BLaER1 treated with 17β-estradiol and CSF1 and Interleukin-3, amounts not matched to agents 10 nM and 100 nM (cell line): ENCODE measurements at regions not wholly inside any gene's neighbourhood (a gene's known extent, or its start where the extent isn't known, plus 50 kb on each side); places are given as distances from the start of the nearest gene placed in this dataset.

Experiments used
- H3K27ac ChIP-seq, 11 experiments: shearing (Covaris generic); formaldehyde crosslinking; 2 replicates each; pipeline ENCODE4 v1.8.1; 2022
- H3K27me3 ChIP-seq, 11 experiments: shearing (Covaris generic); formaldehyde crosslinking; 2 replicates each; pipeline ENCODE4 v1.8.1; 2022
- H3K36me3 ChIP-seq, 11 experiments: shearing (Covaris generic); formaldehyde crosslinking; 2 replicates each; pipeline ENCODE4 v1.8.1; 2022
- H3K4me1 ChIP-seq, 10 experiments: shearing (Covaris generic); formaldehyde crosslinking; 2 replicates each; pipeline ENCODE4 v1.8.1; 2022
- H3K4me2 ChIP-seq, 11 experiments: shearing (Covaris generic); formaldehyde crosslinking; 2 replicates each; pipeline ENCODE4 v1.8.1; 2022
- H3K4me3 ChIP-seq, 10 experiments: shearing (Covaris generic); formaldehyde crosslinking; 2 replicates each; pipeline ENCODE4 v1.8.1; 2022
- H3K9ac ChIP-seq, 11 experiments: shearing (Covaris generic); formaldehyde crosslinking; 2 replicates each; pipeline ENCODE4 v1.8.1; 2022
- H3K9me3 ChIP-seq, 11 experiments: shearing (Covaris generic); formaldehyde crosslinking; replicated peaks in 1 of 11; 2 replicates each; pipeline ENCODE4 v1.8.1; 2022
- H4K20me1 ChIP-seq, 11 experiments: shearing (Covaris generic); formaldehyde crosslinking; 2 replicates each; pipeline ENCODE4 v1.8.1; 2022
- Cebpa-rat ChIP-seq, 11 experiments: shearing (Covaris generic); IDR thresholded peaks; 2 replicates each; pipeline ENCODE4 v1.8.1; 2022

DNA sequence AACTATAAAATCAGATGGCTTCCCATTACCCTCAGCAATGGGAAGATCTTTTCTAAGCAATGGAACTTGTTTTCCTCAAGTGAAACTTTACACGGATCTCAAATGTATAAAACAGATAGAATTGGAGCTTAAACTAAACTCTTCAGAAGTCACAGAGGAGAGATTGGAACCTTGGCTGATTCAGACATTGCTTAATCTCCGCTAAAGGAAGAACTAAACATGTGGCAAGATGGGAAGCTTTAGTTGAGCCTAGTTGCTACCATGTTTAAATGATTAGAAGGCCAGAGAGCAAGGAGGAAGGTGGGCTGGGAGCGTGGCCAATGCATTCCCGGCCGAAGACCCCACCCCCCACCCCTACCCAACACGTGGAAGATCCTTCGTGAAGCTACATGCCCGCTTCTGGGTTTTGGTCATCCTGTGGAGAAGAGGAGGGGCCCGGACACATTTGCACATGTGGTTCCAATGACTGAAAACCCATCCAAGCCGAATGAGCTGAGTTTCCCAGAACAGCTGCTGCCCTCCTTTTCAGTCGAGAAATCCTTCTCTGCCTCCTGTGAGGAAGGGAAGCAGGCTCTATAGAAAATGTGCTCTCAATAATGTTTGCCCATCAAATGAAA, 164.3 kb downstream of the MIS18A start:
- Histone ChIP-seq H3K4me1 (no peaks in the 10 kb centered on the region), H4K20me1 (no peaks in the 10 kb centered on the region), H3K36me3 (no peaks in the 10 kb centered on the region), H3K27me3 (no peaks in the 10 kb centered on the region), H3K9me3 (no peaks in the 10 kb centered on the region), H3K4me2 (no peak overlapping the region), H3K27ac (no peak overlapping the region), H3K4me3 (no peak overlapping the region), H3K9ac (no peak overlapping the region)
- no peak for TF ChIP-seq Cebpa-rat (IDR thresholded peaks at IDR 0.05)

GRCh38 chr21:32113486-32113885, 165.4 kb downstream of the MIS18A start:
- no peaks in the 10 kb centered on the region for H3K4me1 ChIP-seq
- H3K9ac ChIP-seq, result no peak overlapping the region
- no peaks in the 10 kb centered on the region for H3K9me3 ChIP-seq
- no peak overlapping the region for H3K27ac ChIP-seq
- H3K36me3 ChIP-seq, result no peaks in the 10 kb centered on the region
- no peak overlapping the region for H3K4me3 ChIP-seq
- no peak overlapping the region for H3K4me2 ChIP-seq
- no peaks in the 10 kb centered on the region for H4K20me1 ChIP-seq
- H3K27me3 ChIP-seq, result no peaks in the 10 kb centered on the region
- TF ChIP-seq Cebpa-rat (IDR thresholded peaks at IDR 0.05), result no peak

DNA sequence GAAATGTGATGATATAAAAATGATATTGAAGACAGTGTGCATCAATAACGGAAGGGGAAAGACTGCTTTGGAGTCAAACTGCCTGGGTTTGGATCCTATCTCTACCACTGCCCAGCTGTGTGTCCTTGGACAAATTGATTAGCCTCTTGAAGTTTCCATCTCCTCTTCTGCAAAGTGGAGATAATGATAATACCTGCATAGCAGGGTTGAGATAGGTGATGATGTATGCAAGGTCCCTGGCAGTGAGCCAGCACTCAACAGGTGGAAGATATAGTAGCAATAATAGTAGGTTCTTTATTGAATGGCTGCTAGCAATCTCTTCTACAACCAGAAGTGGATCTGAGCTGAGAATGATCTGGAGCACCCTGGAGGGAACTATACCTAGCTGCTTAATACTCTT, 166.7 kb downstream of the MIS18A start:
- H3K4me3 ChIP-seq, result no peak overlapping the region
- no peaks in the 10 kb centered on the region for H3K27me3 ChIP-seq
- no peak overlapping the region for H3K9ac ChIP-seq
- no peak overlapping the region for H3K27ac ChIP-seq
- H3K36me3 ChIP-seq, result no peaks in the 10 kb centered on the region
- H3K4me2 ChIP-seq, result no peak overlapping the region
- H3K4me1 ChIP-seq, result no peaks in the 10 kb centered on the region
- peaks cover 0 to 3% (median 0%) of the 10 kb centered on the region in 11 experiments; a peak in 1 of 22 replicates for H3K9me3 ChIP-seq
- TF ChIP-seq Cebpa-rat (IDR thresholded peaks at IDR 0.05), result no peak
- no peaks in the 10 kb centered on the region for H4K20me1 ChIP-seq

DNA sequence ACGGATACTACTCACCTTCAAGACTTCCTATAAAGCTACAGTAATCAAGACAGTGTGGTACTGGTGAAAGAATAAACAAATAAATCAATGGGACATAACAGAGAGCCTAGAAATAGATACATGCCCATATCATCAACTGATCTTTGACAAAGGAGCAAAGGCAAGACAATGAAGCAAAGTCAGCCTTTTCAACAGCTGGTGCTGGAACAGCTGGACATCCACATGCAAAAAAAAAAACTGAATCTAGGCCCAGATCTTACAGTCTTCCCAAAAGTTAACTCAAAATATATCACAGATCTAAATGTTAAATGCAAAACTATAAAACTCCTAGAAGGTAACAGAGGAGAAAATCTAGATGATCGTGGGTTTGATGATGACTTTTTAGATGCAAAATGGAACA, 170.3 kb downstream of the MIS18A start:
- H3K27me3 ChIP-seq, result no peaks in the 10 kb centered on the region
- H3K36me3 ChIP-seq, result no peaks in the 10 kb centered on the region
- TF ChIP-seq Cebpa-rat (IDR thresholded peaks at IDR 0.05), result no peak
- H3K9me3 ChIP-seq, result peaks cover 10 to 32% (median 18%) of the 10 kb centered on the region in 11 experiments; a peak in 14 of 22 replicates
- H3K4me1 ChIP-seq, result peaks cover 0 to 5% (median 0%) of the 10 kb centered on the region in 10 experiments; a peak in 2 of 20 replicates
- no peak overlapping the region for H3K4me2 ChIP-seq
- no peaks in the 10 kb centered on the region for H4K20me1 ChIP-seq
- H3K27ac ChIP-seq, result no peak overlapping the region
- no peak overlapping the region for H3K4me3 ChIP-seq
- H3K9ac ChIP-seq, result no peak overlapping the region

- Histone ChIP-seq H3K4me2 (no peak overlapping the region), H4K20me1 (no peaks in the 10 kb centered on the region), H3K4me1 (peaks cover 0 to 5% (median 0%) of the 10 kb centered on the region in 10 experiments; a peak in 2 of 20 replicates), H3K27me3 (no peaks in the 10 kb centered on the region), H3K27ac (no peak overlapping the region), H3K4me3 (no peak overlapping the region), H3K9ac (no peak overlapping the region), H3K9me3 (peaks cover 10 to 32% (median 18%) of the 10 kb centered on the region in 11 experiments; a peak in 14 of 22 replicates), H3K36me3 (no peaks in the 10 kb centered on the region)
- TF ChIP-seq Cebpa-rat (IDR thresholded peaks at IDR 0.05), result no peak
Observed at GRCh38 chr21:32103361-32103760, 175.5 kb downstream of the MIS18A start.

GRCh38 chr21:32102426-32102825, 176.4 kb downstream of the MIS18A start:
- no peak overlapping the region for H3K27ac ChIP-seq
- no peaks in the 10 kb centered on the region for H3K36me3 ChIP-seq
- no peaks in the 10 kb centered on the region for H3K27me3 ChIP-seq
- TF ChIP-seq Cebpa-rat (IDR thresholded peaks at IDR 0.05), result no peak
- no peak overlapping the region for H3K4me2 ChIP-seq
- no peak overlapping the region for H3K4me3 ChIP-seq
- no peaks in the 10 kb centered on the region for H4K20me1 ChIP-seq
- H3K9me3 ChIP-seq, result peaks cover 10 to 32% (median 18%) of the 10 kb centered on the region in 11 experiments; a peak in 14 of 22 replicates
- peaks cover 0 to 5% (median 0%) of the 10 kb centered on the region in 10 experiments; a peak in 2 of 20 replicates for H3K4me1 ChIP-seq
- no peak overlapping the region for H3K9ac ChIP-seq

DNA sequence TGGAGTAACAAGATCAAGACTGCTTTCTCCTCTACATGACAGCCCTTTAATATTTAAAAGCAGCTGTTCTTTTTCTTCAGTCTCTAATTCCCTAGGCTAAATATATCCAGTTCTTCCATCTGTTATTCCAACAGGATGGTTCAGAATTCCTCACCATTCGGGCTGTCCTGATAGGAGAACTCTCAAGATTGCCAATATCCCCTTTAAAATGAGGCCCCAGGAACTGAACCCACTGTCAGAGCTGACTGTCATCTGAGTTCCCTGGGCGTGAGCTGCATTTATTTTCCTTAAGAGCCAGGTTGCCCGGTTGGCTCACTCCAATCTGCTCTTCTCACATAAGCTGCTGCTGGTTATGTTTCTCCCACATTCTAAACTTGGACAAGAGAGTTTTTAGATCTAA, 177.6 kb downstream of the MIS18A start:
- no peak for TF ChIP-seq Cebpa-rat (IDR thresholded peaks at IDR 0.05)
- Histone ChIP-seq H3K9ac (no peak overlapping the region), H3K9me3 (peaks cover 10 to 24% (median 18%) of the 10 kb centered on the region in 11 experiments; a peak in 14 of 22 replicates), H3K27me3 (no peaks in the 10 kb centered on the region), H3K4me2 (no peak overlapping the region), H3K4me3 (no peak overlapping the region), H3K4me1 (peaks cover 0 to 5% (median 0%) of the 10 kb centered on the region in 10 experiments; a peak in 5 of 20 replicates), H3K27ac (no peak overlapping the region), H3K36me3 (no peaks in the 10 kb centered on the region), H4K20me1 (no peaks in the 10 kb centered on the region)

DNA sequence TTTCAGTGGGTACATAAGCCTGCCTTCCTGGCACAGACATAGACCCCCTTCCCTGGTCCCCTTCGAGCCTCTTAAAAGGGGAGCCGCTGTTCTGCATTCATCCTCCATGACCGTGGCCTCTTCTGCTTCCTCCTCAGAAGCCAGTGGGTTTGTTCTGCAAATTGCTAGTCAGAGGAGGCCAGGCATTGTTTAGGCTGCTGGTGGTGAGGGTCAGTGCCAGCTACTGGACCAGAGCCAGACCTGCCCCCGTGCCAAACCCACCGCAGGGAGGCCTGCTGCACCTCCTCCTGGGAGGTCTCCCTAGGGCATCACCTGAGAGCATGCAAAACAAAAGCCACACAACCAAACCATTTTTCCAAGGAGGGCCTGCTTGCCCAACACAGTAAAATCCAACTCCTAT, 178.4 kb downstream of the MIS18A start:
- H3K36me3 ChIP-seq, result no peaks in the 10 kb centered on the region
- TF ChIP-seq Cebpa-rat (IDR thresholded peaks at IDR 0.05), result no peak
- no peaks in the 10 kb centered on the region for H3K27me3 ChIP-seq
- no peaks in the 10 kb centered on the region for H4K20me1 ChIP-seq
- H3K9ac ChIP-seq, result no peak overlapping the region
- H3K4me1 ChIP-seq, result peaks cover 0 to 5% (median 0%) of the 10 kb centered on the region in 10 experiments; a peak in 5 of 20 replicates
- no peak overlapping the region for H3K4me2 ChIP-seq
- peaks cover 3 to 17% (median 13%) of the 10 kb centered on the region in 11 experiments; a peak in 13 of 22 replicates for H3K9me3 ChIP-seq
- H3K27ac ChIP-seq, result no peak overlapping the region
- no peak overlapping the region for H3K4me3 ChIP-seq

GRCh38 chr21:32099812-32100416, 178.9 kb downstream of the MIS18A start:
- no peak for TF ChIP-seq Cebpa-rat (IDR thresholded peaks at IDR 0.05)
- no peak overlapping the region for H3K4me2 ChIP-seq
- no peak overlapping the region for H3K27ac ChIP-seq
- no peak overlapping the region for H3K4me3 ChIP-seq
- H4K20me1 ChIP-seq, result no peaks in the 10 kb centered on the region
- H3K36me3 ChIP-seq, result no peaks in the 10 kb centered on the region
- H3K9me3 ChIP-seq, result peaks cover 0 to 12% (median 9%) of the 10 kb centered on the region in 11 experiments; a peak in 11 of 22 replicates
- no peaks in the 10 kb centered on the region for H3K27me3 ChIP-seq
- H3K9ac ChIP-seq, result no peak overlapping the region
- peaks cover 0 to 5% (median 0%) of the 10 kb centered on the region in 10 experiments; a peak in 5 of 20 replicates for H3K4me1 ChIP-seq
